ENCODE measurements at regions not wholly inside any gene's neighbourhood (a gene's known extent, or its start where the extent isn't known, plus 50 kb on each side); places are given as distances from the start of the nearest gene placed in this dataset.

DNA sequence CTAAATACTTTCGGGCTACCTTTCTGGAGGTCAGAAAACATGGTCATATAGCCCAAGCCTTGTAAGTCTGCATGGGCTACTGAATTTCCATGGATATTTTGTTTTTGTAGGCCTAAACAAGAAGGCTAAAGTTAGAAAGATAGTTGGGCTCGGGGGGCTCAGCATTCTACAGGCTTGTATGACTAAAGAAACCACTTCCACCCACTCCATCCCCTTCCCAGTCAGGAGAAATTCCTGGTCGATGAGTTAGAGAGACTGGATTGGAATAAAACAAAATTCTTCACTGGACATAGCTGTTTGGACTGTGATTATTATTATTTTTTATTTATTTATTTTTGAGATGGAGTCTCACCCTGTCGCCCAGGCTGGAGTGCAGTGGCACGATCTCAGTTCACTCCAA, 539.4 kb upstream of the TNP1 start:
- DNase-seq: no peak

DNA sequence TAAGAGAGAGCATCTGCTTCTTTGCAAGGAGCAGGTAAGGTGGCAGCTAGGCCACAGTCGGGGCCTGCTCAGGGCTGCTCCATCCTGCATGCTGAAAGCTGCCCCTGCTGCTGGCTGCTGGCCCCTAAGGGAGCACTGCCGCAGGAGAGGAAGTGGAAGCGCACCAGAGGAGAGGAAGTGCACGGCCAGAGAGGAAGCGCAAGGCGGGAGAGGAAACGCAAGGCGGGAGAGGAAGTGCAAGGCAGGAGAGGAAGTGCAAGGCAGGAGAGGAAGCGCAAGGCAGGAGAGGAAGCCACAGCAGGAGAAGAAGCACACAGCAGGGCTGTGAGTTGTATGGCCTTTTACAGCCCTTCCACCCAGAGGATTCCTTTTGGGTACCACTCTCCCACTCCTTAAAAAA, 539.0 kb upstream of the TNP1 start:
- DNase-seq: no peak

DNA sequence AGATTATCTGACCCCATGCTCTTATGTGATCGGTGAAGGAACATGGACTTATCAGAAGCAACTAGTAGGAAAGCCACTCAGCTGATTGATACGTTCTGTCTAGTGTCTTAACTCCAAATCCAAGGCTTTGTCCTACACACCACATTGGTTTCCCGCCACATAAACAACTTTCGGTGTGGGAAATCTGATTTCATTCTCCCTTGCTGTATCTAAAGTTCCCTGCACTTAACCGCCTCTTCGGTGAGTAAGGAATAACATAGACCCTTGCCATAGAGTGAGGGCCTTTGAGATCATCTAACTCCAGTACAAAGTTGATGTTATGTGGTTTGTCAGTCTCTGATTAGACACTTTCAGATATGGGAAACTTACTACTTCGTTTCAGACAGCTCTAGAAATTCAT, 538.2 kb upstream of the TNP1 start:
- DNase-seq: no peak

DNA sequence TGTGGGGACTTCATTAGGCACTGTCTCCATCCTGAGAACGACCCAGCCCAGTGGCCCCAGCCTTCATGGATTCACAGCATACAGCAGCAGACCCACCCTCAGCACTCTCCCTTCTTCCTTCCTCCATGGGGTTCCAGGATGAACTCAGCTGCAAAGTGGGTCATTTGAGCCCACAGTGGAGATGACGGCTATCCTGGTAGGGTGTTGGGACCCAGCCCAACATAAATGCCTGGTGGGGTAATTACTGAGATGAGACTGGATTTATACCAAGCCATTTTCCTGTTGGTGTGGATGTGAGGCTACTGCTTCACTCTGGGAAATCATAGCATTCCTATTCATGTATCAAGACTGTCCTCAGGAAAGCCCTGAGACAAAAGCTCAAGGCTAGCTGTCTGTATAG, 536.7 kb upstream of the TNP1 start:
- no peak for DNase-seq

DNA sequence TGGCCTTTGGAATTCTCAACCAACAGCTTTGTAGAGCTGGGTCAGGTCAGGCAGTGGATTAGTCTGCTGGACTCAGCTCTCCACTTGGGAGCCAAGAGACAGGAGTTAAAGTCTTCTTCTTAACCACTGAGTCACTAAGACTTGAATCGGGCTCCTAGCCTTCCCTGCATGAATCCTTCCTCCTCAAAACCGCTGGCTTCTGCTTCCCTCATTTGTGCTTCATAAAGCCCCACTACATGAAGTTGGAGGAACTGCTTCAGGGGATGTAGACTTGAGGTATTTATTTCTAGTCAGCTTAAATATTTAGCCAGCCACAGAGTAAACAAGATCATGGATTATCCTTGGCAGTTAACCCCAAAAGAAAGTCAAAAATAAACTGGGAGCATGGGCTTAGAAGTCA, 536.3 kb upstream of the TNP1 start:
- DNase-seq: no peak

DNA sequence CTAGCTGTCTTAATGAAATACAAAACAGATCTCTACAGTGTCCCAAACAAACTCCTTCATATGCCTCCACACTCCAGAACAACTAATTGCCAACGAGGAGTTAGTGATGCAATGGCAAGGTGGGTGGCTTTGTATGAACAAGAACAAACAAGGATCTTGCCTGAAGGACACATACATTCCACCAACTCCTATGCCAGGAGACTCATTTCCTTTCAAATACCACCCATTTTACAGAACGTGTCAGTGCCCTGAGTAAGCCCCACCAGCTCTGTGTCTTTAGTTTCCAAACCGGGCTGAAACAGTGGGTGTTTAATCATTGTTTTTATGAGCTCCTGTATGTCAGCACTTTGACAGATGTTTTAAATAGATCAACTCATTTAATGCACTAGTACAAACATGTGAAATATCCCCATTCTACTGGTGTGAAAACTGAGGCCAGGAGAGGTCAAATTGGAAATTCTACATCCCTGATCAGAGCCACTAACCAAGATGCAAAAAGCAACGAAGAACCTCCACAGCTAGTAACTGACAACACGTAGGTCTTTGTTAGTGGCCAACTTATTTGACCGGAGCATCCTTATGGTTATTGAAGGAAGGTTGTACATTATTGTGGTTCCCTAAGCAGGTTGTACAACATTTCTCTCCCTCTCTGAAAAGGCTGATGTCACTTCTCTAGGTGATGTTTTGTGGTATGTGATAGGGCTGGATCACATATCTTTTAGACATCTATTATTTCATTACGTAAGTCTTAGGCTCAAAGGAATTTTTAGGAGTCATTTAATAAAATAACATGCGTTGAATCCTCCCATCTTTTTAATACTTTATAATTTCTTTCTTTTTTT, 534.9 kb upstream of the TNP1 start:
- no peak for DNase-seq

DNA sequence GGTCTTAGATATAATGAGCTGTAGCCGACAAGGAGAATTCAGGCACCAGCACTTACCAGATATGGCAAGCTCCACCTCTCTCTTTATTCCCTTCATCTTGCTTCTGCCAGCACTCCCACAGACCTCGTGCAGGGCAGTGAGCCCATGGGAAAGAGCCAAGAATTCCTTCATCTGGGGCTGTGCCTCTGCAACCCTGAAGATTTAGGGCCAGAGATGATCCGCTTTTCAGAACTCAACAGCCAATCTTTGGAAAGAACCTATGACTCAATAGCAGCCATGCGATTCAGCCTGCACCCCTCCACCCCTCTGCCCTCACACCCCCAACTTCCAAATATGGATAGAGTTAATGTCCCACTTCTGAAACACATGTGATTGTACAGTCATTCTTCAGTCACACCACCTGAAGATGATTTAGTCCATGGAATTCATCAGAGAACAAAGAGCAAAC, 533.7 kb upstream of the TNP1 start:
- DNase-seq: no peak

DNA sequence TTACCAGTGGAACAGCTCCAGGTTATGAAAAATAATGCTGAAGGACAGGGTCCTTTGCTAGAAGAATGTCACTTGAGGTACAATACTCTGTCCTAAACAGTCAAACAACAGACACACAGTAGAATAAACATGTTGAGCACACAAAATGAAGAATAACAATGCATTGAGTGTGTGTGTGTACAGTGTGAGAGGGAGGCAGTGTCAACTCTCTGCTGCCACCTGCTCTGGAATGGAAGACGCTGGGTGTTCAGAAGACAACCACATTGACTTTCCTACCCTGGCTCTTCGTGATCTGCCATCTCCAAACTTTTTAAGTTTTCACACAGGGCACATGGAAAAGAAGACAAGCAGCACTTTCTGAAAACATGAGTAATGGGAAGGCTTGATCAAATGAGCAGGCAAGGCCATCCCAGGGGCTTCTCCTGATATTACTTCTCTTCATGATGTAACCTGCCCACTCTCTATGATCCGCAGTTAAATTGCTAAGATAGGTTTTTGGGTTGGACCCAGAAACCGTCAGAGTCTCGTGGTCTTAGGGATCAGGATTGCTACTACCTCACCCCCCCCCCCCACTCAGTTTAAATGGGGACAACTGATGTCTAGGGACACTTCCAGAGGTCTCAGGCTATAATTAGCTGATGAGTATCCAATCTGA, 533.2 kb upstream of the TNP1 start:
- no peak for DNase-seq

DNA sequence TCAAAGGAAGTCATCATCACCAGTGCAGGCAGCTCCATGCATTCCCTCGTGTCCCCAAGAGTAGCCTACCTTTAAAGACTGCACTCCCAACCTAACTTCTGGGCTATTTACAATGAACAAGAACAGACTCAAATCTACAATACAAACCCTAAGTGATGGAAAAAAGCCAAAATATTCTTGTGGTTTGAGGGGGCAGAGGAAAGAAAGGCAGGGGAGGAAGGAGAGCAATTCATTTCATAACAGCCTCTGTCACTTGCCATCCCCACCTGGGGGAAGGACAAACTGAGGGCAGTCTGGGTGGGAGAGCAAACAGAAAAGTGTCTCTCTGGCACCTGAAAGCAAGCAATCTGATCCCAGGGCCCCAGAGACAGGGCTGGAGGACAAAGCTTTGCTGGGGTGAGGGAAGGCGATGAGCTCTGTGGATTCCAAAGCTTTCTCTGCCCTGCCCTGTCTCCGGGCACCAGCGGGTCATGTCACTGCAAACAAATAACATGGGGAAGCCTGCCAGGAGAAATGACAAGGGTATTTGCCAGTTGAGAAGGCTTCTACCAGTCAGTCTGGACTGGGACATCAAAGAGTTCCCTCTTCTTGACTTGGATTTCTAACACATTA, 528.0 kb upstream of the TNP1 start:
- DNase-seq: no peak

DNA sequence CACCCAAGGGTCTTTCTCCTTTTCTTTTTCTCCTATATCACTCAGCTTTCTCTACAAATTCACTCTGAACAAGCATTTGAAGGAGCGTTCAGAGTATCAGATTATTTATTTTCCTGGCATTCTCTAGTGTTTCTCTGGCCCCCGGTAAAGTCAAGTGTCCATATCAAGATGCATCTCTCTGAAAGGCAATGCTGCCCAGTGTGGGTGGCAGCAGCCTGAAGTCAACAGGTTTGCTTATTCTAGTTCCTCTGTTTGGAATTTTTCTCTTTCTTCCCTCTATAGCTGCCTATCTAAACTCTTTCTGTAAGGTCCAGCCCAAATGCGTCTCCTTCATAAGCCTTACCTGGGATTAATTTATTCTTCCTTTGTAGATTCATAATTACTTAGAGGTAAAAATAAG, 526.2 kb upstream of the TNP1 start:
- DNase-seq: no peak

DNA sequence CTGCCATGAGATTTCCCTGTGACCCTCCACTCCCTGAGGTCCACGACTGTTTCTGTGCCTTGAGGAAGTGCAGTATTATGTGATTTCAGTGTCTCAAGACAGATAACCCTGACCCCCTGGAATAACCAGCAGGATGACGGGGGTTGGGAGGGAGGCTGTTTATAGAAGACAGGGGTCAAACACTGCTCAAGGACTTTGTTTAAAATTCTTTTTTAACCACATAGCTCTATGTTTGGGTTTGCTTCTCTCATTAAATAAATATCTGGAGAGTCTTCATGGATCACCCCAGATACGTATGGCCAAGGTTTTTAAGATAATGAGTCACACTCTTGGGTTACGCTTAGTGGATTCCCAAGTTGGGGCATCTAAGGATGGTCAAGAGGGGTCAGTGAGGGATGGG, 523.8 kb upstream of the TNP1 start:
- no peak for DNase-seq

DNA sequence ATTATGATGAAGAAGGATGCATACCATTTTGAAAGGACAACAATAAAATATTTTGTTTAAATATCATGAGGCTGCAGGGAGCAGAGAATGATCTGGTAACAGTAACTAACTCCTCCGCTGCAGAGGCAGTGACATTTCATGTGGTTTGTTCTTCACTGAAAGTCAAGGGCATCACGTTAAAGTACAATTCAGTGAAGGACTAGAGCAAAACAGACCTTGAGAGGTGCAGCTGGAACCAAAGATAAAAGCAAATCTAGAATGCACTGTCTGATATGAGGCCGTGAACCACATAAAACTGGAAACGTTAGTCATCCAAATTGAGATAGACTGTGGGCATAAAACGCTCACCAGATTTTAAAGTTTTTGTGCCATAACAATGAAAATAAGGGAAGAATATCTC, 522.9 kb upstream of the TNP1 start:
- no peak for DNase-seq

DNA sequence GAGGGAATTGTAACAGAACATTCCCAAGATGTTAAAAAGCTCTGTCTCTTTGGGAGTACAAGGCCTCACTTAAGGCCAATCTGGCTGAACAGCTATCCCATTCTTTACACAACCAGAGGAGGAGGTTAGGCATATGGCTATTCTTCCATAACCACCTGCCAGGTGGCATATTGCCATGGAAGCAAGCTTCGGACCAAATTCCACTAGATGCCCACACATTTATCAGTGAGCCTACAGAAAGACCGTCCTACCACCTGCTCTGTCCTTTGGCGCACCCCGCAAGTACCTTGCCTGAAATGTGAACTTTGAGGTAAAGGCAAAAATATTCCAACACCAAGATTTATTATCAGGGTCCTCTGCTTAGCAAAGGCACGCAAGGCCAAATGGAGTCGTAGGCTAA, 519.9 kb upstream of the TNP1 start:
- DNase-seq: no peak

DNA sequence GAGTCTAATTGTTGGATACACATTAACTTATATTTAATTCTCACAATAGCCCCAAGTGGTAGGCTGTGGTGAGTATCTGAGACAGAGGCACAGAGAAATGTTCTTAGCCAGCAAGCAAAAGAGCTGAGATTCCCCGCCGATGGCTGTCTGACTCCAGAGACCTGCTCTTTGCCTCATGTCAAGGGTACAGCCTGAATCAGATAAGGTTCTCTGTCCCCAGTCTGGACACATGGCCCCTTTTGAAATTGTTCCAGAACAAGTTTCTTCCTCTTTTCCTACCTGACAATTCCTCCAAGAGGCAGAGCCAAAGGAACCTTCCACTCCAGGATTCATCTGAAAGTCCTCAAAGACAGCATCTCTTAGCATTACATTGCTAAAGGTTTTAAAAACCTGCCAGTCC, 512.9 kb upstream of the TNP1 start:
- DNase-seq: no peak

DNA sequence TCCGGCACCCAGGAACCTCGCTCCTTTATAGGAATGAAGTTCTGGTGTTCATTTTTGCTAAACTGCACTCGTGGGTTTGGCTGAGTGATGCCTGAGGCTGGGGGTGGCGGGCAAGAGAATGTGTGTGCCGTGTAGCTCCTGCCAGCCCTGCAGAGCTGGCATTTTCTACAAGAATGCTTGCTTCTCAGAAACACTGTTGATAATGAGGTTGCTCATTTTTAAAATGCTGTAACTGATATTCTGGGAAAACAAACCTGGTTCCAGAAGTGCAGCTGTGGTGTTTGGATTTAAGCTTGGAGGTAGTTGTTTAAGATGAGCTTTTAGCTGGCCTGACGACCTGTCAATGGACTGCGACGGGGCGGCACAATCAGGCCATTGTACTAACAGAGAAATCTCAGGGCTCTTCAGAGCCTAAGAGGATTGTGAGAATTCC, 511.9 kb upstream of the TNP1 start:
- no peak for DNase-seq

DNA sequence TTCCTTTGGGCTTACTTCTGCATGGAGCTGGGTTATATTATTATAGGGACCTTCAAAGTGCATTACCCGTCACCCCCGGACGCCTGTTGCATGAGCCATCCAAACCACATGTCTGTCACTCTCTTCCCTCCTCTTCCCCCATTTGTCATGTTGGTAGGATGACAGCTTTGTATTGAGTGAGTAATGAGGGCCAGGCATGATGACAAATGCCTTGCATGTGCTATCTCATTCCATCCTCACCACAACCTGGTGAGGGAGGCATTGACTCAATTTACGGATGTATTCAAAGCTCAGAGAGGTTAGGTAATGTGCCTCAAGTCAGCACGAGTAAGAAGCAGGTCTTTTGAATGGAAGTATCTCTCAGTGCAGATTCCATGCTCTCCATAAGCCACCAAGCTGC, 510.5 kb upstream of the TNP1 start:
- DNase-seq: no peak

DNA sequence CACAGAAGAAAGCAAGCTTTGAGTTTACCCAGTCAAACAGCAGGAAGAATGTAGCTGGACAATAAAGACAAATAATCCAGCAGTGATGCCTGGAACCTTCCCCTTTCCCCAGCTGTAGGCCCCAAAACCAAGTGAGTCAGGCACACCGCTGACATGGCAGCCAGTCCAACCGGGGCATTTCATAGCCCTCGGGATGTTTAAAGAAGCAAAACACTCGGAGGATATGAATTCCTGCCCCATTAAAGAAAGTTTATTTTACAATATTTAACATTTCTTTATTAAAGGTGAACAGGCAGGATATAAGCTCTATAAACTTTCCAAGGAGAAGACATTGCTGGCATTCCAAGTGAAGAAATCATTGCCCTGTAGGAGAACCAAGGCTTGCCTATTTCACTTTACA, 507.6 kb upstream of the TNP1 start:
- no peak for DNase-seq

DNA sequence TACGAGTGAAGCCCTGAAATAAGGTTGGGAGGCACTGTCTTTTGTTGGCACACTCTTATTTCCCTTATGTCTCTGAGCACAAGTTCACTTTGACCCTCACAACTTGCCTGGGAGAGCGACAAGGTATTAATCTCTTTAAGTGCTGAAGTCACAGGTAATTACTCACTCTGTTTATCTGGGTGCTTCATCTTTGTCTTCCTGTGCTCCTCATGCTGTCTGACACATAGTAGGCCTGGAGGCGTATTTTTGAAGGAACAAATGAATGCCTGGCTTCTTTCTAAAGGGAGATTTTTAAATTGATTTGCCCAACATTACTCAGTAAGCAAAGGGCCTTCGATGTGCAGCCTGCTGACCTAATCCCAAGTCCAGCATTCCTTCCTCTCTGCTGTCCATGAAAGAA, 507.1 kb upstream of the TNP1 start:
- no peak for DNase-seq

DNA sequence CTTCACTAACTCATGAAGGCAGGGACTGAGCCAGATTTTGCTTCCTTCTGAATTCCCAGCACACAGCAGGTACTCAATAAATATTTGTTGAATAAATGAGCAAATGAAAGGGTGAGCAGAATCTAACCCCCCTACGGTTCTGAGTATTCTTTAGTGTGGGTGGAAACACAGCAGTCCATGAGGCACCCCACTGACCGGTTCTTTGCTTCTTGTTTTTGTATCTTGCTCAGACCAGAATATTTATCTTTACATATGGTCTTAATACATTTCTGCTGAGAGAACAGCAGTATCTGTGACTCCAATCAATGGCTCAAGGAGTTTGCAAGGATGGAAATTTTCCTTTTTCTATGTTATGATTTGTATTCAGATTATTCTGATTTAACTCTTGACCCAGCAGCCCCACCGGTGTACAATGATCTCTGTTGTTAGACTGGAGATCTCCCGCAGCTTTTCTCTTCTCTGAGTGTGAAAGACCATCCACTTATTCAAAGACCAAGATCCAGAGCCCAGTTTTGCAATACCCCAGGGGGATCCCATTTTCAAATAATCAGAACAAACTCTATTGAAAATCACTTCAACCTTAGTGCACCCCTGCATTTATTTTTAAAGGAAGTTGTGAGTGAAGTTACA, 506.5 kb upstream of the TNP1 start:
- no peak for DNase-seq

DNA sequence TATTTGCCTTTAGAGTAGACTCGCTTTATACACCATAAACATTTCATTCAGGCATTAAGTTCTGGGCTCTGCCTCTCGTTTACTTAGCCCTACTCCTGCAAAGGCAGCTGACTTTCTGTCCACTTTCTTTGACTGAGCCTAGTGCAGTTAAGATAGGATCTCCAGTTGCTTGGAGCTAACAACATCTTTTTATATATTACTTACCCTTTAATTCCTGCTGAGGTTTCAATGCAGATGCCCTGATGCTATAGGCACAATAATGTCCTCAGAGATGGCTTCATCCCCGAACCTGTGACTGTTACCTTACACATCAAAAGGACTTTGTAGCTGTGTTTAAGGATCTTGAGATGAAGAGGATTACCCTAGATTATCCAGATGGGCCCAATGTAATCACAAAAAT, 505.8 kb upstream of the TNP1 start:
- DNase-seq: no peak

DNA sequence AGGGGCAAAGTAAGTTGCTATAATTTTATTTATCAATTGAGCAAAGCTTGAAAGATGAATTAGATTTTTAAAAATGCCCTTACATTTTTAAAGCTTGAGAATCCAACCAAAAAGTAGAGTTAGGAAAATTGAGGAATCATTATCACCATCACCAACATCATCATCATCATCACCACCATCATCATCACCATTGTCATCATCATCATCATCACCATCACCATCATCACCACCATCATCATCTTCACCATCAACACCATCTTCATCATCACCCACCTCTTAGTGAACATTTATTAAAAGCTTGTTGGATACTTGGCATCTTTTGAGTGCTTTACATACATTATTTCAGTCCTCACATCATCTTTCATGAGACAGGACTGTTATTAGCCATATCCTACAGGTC, 504.4 kb upstream of the TNP1 start:
- no peak for DNase-seq

DNA sequence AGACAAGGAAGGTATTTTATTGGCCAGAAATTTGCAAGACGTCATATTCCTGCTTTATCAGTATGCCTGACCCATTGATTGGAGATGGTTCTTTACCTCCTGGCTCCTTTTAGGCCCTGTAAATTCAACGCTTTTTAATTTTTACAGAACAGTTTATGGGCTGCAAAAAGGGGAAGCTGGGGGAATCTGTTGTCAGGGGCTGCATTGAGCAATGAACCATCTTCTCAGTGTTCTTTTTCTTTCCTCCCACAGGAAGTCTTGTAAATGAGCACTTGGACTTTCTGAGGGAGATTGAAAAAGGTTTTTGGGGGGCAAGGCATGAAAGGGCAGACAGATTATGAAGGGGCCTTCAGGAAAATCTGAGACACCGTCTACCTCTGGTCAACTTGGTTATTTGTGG, 503.6 kb upstream of the TNP1 start:
- no peak for DNase-seq

DNA sequence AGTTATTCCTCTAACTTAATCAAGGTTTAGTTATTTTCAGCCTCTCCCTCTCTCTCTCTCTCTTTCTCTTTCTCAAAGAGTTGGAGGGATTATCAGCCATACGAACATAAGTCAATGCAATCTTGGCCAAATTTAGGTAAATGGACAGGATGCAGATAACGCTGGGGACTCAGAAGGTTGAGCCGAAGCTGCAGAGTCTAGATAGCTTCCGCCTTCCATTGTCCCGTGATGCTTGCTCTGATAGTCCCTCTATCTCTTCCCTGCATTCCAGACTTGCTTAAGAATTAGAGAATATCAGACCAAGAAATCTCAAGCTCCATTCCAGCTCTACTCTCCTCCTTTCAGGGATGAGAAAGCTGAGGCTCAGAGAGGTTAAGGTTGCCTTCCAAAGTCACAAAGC, 502.8 kb upstream of the TNP1 start:
- DNase-seq: no peak

DNA sequence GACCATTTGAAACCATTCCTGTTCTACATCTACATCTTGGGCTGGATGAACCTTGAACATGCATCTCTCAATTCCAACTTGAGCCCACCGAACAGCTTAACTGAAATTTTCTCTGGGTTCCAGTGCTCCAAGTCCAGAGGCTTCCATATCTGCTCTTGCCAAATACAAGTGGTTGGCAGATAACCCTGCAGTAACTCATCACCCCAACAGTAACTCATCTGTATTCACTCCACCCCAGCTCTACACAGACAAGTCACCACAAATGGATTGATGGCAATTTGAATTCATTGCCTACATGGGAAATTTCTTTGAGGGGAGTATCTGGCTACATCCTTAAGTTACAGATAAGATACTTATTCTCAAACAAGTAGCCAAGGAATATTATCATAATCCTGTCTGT, 502.4 kb upstream of the TNP1 start:
- DNase-seq: no peak

Data from activated CD4-positive, alpha-beta T cell treated with anti-CD3 and anti-CD28 coated beads, Interleukin-2, amount 50 U/mL, for 4 hours (primary cell).